AG04449 (cell line): ENCODE measurements at regions not wholly inside any gene's neighbourhood (a gene's known extent, or its start where the extent isn't known, plus 50 kb on each side); places are given as distances from the start of the nearest gene placed in this dataset.

Experiments
- CTCF ChIA-PET: fragments of 350-600 bp; formaldehyde crosslinking; extraction: SDS; loops from one replicate; lab custom pipeline; 2021; ENCODE audit warnings: antibody characterized with exemption; lab: Yijun Ruan, JAX
- POLR2A ChIA-PET: fragments of 400-600, 350-600 bp; formaldehyde crosslinking; extraction: SDS; loops from one replicate; lab custom pipeline; 2020; ENCODE audit warnings: antibody characterized with exemption, inconsistent platforms; lab: Yijun Ruan, JAX
- DNase-seq: peaks from one replicate; pipeline ENCODE4 v3.0.0-alpha.2; 2010; ENCODE audit warnings: low read depth, low spot score
- H3K4me3 ChIP-seq: 2 replicates; pipeline ENCODE4 v1.5.1; 2011; ENCODE audit warnings: low read depth, mild to moderate bottlenecking, control low read depth, low read length
- TF ChIP-seq, protein P1 (sequence below): IDR thresholded peaks from one replicate; pipeline ENCODE4 v1.5.1; 2011; ENCODE audit warnings: mild to moderate bottlenecking, moderate library complexity, low read length, control low read depth, inconsistent platforms; ENCODE audit not compliant: insufficient read depth; ENCODE audit errors: missing control alignments

DNA sequence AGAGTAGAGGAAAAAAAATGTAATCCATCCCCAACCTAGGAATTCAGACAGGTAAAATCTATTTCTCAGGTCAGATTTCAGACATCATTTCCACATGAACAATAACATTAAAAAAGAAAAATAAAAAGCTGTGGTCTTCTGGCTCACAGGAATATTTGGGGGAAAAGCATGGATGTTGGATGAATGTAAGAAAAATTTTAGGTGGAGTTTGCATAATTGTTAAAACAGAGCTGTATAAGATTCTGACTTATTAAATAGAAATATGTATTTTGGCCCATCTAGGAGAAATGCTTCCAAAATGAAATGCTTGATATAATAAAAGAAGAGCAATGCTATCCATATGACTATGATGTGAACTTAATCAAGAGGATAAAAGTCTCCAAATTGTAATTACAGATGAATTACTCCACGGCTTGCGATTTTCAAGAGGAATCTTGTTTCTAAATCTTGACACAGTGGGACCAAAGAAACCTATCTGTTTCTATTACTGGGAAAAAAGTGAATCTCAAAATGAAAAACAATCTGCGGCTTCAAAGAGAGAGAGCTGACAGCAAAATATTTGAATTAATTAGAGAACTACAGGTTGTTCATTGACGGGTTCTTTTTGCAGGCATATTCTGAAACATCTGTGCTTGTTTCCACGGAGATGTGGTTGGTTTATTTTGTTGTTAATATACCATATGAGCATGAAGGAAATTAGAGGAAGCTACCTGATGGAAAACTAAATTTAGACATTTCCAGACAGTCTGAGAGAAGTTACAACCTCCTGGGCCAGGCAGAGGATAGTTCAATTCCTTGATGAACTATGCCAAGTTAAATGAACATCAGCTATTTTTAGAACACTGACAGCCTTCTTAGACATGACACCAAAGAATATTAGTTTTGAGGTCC lies 468.7 kb downstream of the PID1 start:
- POLR2A ChIA-PET, result no interaction called here
- CTCF ChIA-PET, result no interaction called here
- H3K4me3 ChIP-seq, result no peak overlapping the region
- TF ChIP-seq, protein P1, sequence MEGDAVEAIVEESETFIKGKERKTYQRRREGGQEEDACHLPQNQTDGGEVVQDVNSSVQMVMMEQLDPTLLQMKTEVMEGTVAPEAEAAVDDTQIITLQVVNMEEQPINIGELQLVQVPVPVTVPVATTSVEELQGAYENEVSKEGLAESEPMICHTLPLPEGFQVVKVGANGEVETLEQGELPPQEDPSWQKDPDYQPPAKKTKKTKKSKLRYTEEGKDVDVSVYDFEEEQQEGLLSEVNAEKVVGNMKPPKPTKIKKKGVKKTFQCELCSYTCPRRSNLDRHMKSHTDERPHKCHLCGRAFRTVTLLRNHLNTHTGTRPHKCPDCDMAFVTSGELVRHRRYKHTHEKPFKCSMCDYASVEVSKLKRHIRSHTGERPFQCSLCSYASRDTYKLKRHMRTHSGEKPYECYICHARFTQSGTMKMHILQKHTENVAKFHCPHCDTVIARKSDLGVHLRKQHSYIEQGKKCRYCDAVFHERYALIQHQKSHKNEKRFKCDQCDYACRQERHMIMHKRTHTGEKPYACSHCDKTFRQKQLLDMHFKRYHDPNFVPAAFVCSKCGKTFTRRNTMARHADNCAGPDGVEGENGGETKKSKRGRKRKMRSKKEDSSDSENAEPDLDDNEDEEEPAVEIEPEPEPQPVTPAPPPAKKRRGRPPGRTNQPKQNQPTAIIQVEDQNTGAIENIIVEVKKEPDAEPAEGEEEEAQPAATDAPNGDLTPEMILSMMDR, result no peak
- DNase-seq, result no peak

DNA sequence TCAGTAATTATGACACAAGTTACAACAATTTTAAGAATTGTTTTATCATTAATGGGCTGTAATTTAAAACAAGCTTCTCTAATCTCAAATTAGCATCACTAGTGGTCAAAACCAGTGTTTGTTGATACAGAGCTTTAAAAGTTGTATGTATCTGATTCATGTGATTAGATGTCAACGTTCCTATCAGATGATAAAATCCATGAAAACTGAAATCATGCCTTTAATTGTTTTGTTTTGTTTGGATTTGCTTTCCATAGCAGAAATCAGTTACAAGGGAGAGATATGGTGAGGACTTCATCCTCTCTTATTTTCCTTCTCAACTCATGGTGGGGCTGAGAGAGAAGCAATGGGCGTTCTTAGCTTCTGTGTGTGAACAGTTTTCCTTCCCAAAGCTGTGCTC lies 469.6 kb downstream of the PID1 start:
- TF ChIP-seq, protein P1, result no peak
- H3K4me3 ChIP-seq, result no peak overlapping the region
- ChIA-PET CTCF (no interaction called here), POLR2A (no interaction called here)
- DNase-seq, result no peak

DNA sequence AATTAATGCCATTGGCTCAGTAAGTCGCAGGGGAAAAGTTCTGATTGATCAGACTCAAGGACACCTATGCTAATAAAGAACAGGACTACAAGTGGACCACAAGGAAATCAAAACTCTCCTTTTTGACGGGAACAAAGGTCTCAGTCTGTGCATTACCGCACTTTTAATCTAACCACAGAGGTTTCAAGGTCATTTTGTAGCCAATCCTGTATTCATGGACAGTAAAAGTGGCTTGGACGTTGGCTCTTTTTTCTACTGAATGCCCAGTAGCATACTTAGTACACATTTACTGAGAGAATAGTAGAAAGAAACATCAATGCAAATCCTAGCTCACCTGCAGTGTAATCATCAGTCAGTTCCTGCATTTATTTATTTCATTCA lies 471.9 kb downstream of the PID1 start:
- ChIA-PET POLR2A (no interaction called here), CTCF (no interaction called here)
- TF ChIP-seq, protein P1, result no peak
- DNase-seq, result no peak
- no peak overlapping the region for H3K4me3 ChIP-seq

DNA sequence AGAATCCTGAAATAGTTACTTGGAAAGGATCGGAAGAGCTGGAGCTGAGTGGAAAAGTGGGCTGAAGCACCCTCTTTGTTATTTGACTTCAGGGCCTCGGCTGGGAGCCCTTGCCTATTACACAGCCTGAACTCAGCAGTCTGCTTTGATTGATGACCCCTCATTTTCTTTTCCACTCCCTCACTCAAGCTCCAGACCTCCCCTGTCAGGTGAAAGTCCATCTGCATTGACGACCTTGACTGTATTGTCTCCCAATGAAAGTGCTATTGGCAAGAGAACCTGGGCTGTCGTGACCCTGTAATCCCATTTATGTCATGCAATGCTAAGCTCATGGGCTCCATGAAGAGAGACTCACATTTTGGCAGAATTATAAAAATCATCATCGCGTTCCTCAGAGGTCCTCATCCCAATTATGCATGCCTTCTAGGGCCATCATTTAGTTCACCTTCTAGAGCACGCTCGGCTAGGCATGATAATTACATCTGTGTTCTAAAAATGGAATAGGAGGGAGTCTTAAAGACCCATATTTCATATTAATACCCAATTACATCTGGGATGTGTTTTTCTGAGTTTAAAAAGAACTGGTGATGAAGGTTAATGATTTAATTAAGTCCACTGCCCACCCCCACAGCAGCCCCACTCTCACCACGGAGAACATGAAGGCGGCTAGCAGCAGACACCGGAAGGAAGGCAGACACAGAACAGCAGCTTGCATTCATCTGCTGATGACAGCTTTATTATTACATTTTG lies 472.5 kb downstream of the PID1 start:
- H3K4me3 ChIP-seq, result no peak overlapping the region
- TF ChIP-seq, protein P1, result no peak
- ChIA-PET CTCF (no interaction called here), POLR2A (no interaction called here)
- no peak for DNase-seq

DNA sequence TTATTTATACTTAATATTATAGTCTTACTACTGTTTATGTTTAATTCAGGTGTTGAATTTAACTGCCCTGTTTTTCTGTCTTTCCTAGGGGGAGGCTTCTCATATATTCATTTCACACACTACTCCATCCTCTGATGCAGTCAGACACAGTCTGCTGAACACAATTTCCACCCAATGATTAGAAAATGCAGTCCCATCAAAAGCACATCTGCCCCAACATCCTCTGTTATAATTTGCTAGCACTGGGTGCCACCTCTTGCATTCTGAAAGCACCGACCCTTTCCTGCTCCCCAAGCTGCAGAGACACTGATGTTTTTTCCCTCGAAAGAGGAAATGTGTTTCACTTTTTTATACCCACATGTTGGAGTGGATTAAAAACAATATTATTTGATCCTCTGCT lies 474.7 kb downstream of the PID1 start:
- ChIA-PET POLR2A (no interaction called here), CTCF (no interaction called here)
- TF ChIP-seq, protein P1, result no peak
- DNase-seq, result no peak
- no peak overlapping the region for H3K4me3 ChIP-seq

DNA sequence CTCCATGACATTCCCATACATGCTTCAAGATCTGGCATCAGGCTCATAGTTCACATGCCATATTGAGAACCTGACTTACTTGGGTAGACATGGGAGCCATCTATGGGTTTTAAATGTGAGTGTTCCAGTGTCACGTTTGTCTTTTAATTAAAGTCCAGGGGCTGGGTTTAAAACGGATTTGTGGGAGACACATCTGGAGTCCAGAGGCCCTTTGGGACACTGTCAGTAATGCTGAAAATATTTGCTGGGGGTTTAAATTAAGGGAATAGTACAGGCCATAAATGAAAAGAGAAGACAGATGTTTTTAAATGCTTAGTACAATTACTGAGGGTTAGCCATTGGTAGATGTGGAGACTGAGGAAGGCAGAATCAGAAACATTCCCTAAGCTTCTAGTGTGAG lies 478.0 kb downstream of the PID1 start:
- CTCF ChIA-PET, result no interaction called here
- TF ChIP-seq, protein P1, result no peak

More for the DNA sequence above, 478.0 kb downstream of the PID1 start:
- no peak overlapping the region for H3K4me3 ChIP-seq
- DNase-seq, result no peak
- POLR2A ChIA-PET, result no interaction called here
